T47D (cell line): ENCODE measurements at regions not wholly inside any gene's neighbourhood (a gene's known extent, or its start where the extent isn't known, plus 50 kb on each side); places are given as distances from the start of the nearest gene placed in this dataset.
A peak's percentile ranks its signal among the peaks of the same experiment; 100 is the strongest.
"Not testable (repeated sequence)": the region's sequence is repeated elsewhere in the genome, so short reads cannot be mapped to it uniquely, and the experiment has no call there.

Source experiments
- DNase-seq, 2 experiments: peaks; one replicate each; pipeline versions ENCODE4 v3.0.0 to v3.0.0-alpha.2; 2011 to 2012; ENCODE audit warnings: low read depth in 1 of 2, low spot score in 1 of 2
- JUND ChIP-seq: IDR thresholded peaks from 2 replicates; pipeline ENCODE4 v1.6.1; 2012; ENCODE audit warnings: low read depth
- in situ Hi-C: cut with HindIII; loops from 2 replicates; pipeline ENCODE4 v1.10.0; 2016; ENCODE audit warnings: low sequenced_read_pairs, low pct_unique_long_range_greater_than_20kb

DNA sequence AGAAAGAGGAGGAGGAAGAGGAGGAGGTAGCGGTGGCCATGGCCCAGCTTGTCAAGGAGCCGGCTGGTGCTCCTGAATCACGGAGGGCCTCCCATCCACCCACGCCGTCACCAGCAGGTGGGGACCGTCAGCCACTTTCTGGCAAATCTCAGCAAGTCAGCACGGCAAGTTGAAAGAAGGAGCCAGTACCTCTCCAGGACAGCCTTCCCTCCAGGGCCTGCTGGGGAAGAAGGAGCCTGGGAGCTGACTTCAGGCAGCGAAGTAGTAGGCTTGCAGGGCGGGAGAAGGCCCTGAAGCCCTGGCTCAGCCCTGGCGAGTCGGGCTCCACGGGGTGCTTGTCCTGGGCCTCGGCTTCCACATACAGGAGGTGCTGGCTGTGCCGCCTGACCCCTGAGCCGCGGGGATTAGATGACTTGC lies 99.2 kb upstream of the TRPM1 start:
- peak in 1 of 2 experiments; percentile 57 for DNase-seq
- in situ Hi-C loops, result no loop called here
- TF ChIP-seq JUND, result no peak

GRCh38 chr15:31202953-31203352 lies 101.4 kb upstream of the TRPM1 start:
- DNase-seq, result no peak
- TF ChIP-seq JUND, result no peak
- in situ Hi-C loops, result no loop called here

DNA sequence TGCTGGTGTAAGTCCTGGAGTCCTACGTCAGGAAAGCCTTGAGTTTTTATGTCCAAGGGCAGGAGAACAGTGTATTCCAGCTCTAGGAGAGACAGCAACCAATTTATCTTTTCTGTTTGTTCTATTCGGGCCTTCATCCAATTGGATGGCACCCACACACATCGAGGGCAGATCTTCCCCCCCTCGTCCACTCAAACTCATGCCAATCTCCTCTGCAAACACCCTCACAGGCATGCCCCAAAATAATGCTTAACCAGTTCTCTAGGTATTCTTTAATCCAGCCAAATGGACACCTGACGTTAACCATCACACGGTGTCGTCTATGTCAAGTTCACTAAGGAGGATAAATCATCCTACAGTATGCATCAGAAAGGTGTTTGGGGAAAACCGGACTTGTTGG lies 102.5 kb upstream of the TRPM1 start:
- TF ChIP-seq JUND, result no peak
- DNase-seq, result peak in 1 of 2 experiments; percentile 20
- in situ Hi-C loops, result no loop called here

DNA sequence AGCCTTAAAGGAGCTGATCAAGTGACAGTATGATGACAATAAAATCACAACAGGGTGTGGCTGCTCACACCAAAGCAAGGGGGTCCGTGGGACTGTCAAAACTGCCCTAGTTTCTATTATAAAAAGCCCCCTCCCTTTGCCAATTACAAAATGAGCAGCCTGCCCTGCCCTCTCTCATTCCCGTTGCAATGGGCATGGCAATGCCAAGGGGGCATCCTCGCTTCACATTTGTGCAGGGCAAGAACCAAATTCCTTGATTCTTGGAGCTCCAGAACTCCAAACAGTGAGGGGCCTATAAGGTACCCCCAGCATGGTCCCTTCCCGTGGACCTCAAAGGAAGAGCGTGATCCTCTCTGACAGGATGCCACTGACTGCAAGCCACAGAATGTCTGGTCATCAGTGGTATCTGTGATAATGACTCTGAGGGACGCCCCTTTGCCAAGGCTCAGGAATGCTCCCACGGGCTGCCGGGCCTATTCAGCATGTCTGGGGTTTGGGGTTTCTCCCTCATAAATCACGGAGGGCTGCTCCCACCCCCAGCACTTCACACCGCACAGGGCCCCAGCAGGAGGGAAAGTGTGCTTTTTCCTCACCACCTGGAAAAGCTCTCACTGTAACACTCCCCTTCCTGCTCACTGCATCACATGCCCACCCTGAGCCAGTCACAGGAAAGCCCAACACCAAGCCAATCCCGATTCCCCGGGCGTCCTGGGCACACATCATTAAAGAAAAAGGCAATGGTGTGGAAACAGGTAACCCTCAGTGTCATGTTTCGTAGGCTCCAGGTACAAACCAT lies 105.1 kb upstream of the TRPM1 start:
- in situ Hi-C loops, result no loop called here
- TF ChIP-seq JUND, result no peak
- DNase-seq, result no peak

- in situ Hi-C loops, result no loop called here
- DNase-seq, result no peak
- TF ChIP-seq JUND, result no peak
Observed at GRCh38 chr15:31207246-31207645, 105.7 kb upstream of the TRPM1 start.

DNA sequence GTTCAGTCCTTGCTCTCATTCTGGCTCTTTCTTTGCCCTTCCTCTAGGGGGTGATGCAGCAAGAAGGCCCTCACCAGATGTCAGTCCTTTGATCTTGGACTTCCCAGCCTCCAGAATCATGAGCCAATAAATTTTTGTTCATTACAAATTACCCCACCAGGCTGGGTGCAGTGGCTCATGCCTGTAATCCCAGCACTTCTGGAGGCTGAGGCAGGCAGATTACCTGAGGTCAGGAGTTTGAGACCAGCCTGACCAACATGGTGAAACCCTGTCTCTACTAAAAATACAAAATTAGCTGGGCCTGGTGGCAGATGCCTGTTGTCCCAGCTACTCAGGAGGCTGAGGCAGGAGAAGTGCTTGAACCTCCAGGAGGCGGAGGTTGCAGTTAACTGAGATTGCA lies 106.3 kb upstream of the TRPM1 start:
- in situ Hi-C loops, DNase-seq: not testable (repeated sequence)

DNA sequence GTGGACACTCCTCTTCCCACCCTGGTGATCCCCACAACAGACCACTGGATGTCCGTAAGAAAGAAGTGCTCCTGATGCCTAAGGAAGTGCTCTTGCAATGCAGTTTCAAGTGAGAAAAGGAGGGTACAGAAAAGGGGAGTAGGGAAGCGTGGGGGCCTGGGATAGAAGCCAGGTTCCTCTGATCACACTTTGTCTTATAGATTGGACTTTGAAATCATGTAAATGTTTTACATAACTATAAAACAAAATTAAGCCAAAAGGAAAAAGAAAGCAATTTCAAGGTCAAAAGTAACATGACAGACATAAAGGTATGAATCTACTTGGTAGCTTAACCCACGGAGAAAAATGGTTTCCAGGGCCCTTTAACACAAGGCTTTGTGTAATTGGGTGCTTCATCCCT lies 107.3 kb upstream of the TRPM1 start:
- in situ Hi-C loops, result no loop called here
- DNase-seq, result no peak
- no peak for TF ChIP-seq JUND

DNA sequence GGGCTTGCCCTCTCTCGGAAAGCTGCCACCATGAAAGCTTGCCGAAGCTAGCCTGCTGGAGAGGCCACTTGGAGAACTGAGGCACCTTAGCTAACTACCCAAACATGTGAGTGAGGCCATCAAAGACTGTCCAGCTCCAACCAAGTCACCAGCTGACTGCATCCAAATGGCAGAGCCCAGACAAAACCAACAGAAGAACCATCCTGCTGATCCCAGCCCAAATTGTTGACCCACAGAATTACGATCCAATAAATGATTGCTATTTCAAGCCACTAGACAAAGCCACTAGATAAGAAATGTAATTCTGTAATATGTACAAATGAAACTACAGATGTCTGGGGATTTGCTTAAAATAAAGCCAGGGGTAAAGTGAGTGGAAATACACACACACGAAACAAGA lies 109.8 kb upstream of the TRPM1 start:
- in situ Hi-C loops, result no loop called here
- TF ChIP-seq JUND, result no peak

DNA sequence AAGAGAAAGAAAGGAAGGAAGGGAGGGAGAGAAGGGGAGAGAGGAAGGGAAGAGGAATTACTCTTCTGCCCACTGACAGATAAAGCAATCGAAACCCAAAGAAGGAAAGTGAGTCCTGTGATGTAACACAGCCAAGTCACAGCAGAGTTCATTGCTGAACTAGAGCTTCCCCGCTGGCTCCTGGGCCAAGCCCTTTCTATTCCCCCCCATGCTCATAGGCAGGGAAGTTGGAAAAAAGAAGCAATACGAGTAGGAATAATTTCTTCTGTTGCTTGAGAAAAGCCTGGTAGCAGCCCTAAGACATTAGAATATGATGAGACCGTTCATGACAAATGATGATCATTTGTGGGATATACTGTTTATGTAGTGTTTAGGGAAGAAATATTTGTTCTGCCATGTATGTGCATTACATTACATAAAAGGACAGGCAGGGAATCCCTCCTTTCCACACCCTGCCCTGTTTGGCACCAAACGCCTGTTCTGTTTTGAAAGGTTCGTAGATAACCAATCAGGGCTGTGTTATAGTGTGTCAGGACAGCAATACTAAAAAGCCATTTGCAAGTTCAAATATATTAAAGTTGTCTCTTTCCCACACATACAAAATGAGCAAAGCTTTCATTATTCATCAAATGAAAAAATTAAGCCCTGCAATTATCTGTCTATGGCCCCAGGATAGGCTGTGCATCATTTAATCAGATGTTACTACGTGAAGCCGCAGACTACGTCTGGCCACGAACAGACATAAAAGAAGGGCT lies 111.0 kb upstream of the TRPM1 start:
- in situ Hi-C loops, result no loop called here
- no peak for TF ChIP-seq JUND
- no peak for DNase-seq

More for the DNA sequence above, 109.8 kb upstream of the TRPM1 start:
- no peak for DNase-seq

GRCh38 chr15:31214158-31214863 lies 112.3 kb upstream of the KLF13 start:
- no peak for DNase-seq
- in situ Hi-C loops, result no loop called here
- no peak for TF ChIP-seq JUND

GRCh38 chr15:31214864-31215489 lies 111.7 kb upstream of the KLF13 start:
- DNase-seq, result no peak
- TF ChIP-seq JUND, result no peak
- in situ Hi-C loops, result no loop called here

- no peak for TF ChIP-seq JUND
- in situ Hi-C loops, result no loop called here
- DNase-seq, result peak; percentile 48 to 59
Observed at GRCh38 chr15:31215490-31216214, 111.0 kb upstream of the KLF13 start.
